Stimulated activated CD4-positive, alpha-beta T cell treated with anti-CD3 and anti-CD28 coated beads, Interleukin-1b, Interleukin-23, amount 100 ng/mL, for 24 hours (primary cell): ENCODE measurements at regions not wholly inside any gene's neighbourhood (a gene's known extent, or its start where the extent isn't known, plus 50 kb on each side); places are given as distances from the start of the nearest gene placed in this dataset.

ENCODE experiments used
- DNase-seq, 4 experiments: peaks; one replicate each; pipeline ENCODE4 v3.0.0-alpha.2; 2020; ENCODE audit warnings: low read depth in 4 of 4, low spot score in 1 of 4

- DNase-seq, result no peak
These were observed 173.0 kb upstream of the STK17B start for GRCh38 chr2:196344397-196344796.

- DNase-seq, result no peak
These were observed 182.3 kb upstream of the STK17B start for GRCh38 chr2:196353717-196354116.

DNA sequence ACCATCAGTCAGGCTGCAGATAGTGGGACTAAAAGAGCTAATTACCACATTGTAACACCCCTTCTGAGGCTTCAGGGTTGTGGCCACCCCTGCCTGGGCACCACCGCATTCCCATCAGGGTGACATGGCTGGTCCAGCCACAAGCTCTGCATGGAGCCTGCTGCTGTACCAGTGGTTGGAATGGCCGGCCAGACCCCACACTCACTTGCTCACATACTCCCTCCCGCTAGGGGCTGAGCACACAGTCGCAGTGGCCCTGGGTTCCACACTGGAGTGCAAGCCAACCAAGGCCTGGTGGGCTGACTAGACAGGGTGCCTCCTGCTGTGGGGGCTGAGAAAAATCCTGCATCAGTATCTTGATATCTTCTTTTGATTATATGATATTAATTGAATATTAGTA, 182.8 kb upstream of the STK17B start:
- DNase-seq, result no peak

DNA sequence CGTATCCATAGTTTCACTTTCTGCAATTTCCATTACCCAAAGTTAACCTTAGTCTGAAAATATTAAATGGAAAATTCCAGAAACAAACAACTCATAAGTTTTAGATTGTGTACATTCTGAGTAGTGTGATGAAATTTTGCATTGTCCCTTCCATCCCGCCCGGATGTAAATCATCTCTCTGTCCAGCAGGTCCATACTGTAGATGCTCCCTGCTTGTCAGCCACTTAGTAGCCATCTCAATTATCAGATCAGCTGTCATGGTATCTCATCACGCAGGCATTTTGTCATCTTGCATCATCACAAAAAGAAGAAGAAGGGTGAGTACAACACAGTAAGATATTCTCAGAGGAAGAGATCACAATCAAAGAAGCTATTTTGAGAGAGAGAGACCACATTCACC, 185.0 kb upstream of the STK17B start:
- no peak for DNase-seq

DNA sequence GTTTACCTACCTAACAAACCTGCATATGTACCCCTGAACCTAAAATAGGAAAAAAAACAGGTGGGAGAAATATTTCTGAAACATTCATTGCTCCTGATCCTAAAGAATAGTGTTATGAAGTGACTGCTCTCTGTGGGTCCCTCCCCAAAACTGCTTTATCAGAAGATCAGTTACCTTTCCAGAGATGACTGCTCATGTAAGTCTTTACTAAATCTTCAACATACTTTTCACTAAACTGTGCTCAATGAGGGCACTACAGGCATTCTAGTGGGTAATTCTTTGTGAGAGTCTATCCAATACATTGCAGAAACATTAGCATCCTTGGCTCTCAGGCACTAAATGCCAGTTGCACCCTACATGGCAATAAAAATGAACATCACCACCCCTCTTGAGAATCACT, 189.3 kb upstream of the STK17B start:
- no peak for DNase-seq

DNA sequence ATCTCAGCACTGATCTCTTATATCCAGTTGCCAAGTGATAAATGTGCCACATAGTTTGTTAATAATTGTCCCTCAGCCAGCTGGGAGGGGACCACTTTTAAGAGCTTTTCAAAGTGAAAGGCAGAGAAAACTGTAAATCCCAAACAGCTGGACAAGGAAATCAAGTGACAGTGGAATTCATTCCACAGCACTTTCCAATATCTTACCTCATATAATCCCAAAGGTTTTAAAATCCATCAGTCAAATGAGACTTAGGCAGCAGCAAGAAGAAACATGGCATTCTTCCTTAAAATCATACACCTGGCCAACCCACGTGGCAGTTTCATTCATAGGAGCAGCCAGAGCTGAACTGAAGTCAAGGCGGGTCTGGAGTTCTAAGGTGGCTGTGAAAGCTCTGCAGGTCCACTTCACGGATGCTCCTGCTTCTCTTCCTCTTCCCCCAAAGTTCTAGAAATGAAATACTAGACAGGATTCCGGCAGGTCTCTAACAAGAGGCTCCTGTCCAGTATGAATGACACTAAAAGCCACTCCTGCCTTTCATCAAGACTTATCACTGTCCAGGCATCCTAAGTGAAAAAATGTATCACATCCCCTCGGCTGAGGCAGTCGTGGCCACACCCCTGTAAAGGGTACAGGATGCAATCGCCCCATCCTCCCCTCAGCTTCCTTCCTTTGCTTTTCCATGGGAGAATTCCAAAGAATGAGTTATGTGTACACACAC, 190.4 kb upstream of the STK17B start:
- DNase-seq, result no peak

- no peak for DNase-seq
These were observed 191.7 kb upstream of the STK17B start for GRCh38 chr2:196362973-196363549.

DNA sequence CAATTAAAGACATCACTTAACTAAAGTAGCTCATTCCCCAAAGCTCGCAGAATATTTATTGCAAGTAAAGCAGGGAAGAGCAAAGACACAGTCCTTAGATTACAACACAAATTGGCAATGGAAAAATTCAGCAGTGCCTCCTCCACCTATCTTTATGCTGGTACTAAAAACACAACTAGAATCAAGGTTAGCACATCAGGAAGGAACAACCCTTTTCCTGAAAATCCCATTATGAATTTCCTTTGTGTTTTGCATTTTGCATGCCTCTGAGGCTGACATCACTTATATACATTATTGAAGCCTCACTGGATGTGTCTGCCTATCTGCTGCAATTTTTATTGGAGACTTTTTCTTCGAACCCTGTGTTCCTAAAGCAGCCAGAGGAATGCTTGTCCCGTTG, 193.8 kb upstream of the STK17B start:
- DNase-seq, result no peak

DNA sequence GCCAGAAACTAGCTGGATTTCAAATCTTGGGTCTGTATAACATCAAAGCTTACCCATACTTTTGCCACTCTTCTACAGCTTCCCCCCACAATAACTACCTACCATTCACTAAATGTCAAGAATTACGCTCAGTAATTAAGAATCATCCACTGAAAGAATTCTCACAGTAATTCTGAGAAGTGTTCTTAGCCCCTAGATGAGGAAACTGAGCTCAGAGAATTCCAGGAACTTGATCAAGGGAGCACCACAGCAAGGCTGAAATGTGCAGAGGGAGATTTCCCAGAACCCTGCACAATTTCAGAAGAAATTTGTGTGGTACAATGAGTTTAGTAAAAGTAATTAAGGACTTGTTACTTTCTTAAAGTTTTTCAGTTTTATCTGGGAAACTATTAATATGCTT, 194.5 kb upstream of the STK17B start:
- DNase-seq, result no peak

- no peak for DNase-seq
These were observed 196.3 kb upstream of the STK17B start for GRCh38 chr2:196367633-196368032.

GRCh38 chr2:196368546-196369225, 197.3 kb upstream of the STK17B start:
- no peak for DNase-seq

DNA sequence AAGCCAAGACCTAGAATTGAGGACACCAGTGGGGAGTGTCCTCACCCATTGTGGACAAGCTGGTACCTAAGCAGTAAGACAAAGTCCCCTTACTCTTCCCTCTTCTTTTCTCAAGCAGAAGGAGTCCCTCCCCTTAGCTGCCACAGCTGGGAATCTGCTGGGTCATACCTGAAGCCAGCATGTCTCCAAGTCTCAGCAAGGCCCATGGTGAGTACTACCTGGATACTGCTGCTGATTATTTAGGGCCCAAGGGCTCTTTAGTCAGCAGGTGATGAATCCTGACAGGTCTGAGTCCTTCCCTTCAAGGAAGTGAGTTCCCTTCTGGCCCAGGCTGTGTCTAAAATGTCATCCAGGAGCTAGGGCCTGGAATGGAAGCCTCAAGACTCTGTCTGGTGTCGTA, 198.6 kb upstream of the STK17B start:
- DNase-seq, result no peak

GRCh38 chr2:196370381-196370780, 199.0 kb upstream of the STK17B start:
- DNase-seq, result no peak

- DNase-seq, result no peak
These were observed 201.0 kb upstream of the STK17B start for GRCh38 chr2:196372276-196372809.

GRCh38 chr2:196372811-196373664, 201.7 kb upstream of the STK17B start:
- no peak for DNase-seq

- peak in 3 of 4 experiments; percentile 3 to 37 (median 4) for DNase-seq
These were observed 205.9 kb upstream of the STK17B start for GRCh38 chr2:196376984-196377877.

GRCh38 chr2:196379600-196379999, 208.2 kb upstream of the STK17B start:
- no peak for DNase-seq

DNA sequence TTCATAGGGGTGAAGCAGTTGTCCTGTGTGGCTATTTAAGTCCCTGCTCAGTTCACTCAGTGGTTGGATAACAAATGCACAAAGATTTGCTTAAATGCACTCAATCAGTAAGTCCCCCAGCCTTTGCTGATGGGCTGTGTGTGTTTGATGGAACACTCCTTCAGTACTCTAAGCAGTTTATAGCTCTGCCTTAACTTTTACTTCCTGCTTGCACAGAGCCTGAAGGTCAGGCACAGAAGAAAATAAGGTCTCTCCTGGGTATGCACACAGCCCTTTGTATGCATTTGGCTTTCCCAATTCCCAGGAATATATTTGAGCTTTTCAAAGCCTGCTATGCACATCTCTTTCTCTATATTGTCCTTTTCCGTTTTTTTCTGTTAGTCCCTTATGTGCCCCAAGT, 208.7 kb upstream of the STK17B start:
- no peak for DNase-seq

GRCh38 chr2:196380575-196380974, 209.2 kb upstream of the STK17B start:
- DNase-seq, result no peak

DNA sequence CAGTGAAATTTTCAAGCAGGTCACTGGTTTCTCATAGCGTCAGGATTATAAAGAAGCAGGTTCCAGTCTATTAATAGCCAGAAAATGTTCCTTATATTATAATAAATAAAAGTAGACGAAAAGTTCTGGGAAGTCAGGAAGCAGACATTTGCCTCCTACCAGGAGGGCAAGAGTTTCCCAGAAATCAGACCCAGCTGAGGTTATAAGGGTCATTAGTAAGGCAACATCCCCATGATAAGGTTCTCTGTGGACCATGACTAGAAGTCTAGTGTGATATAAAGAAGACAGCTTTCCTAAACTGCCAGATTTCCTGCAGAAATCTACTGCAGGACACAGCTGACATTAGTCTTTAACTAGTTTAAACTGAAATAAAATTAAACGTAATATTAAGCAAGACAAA, 210.1 kb upstream of the STK17B start:
- DNase-seq, result no peak
